OCI-LY7 (cell line): ENCODE measurements at regions not wholly inside any gene's neighbourhood (a gene's known extent, or its start where the extent isn't known, plus 50 kb on each side); places are given as distances from the start of the nearest gene placed in this dataset.

ENCODE experiments used
- BruUV-seq: library from RNA; stranded (reverse); fragments of 400-500 nt; replicated peaks from 2 replicates; lab custom pipeline; 2021; lab: Mats Ljungman, UMichigan
- CTCF ChIA-PET: fragments of 300-600 bp; sonication (Branson Sonifier 250); formaldehyde crosslinking; loops from one replicate; lab custom pipeline; 2022; ENCODE audit warnings: antibody characterized with exemption; ENCODE audit not compliant: unreplicated experiment; lab: Charles Lee
- POLR2A ChIA-PET: fragments of 300-600 bp; sonication (Branson Sonifier 250); formaldehyde crosslinking; loops from one replicate; lab custom pipeline; 2022; ENCODE audit warnings: antibody characterized with exemption; lab: Charles Lee
- DNase-seq: peaks from one replicate; pipeline ENCODE4 v3.0.0-alpha.2; 2015; ENCODE audit warnings: low spot score
- H2AFZ ChIP-seq: fragments of 200-600 bp; sonication (generic), shearing (Covaris generic); 2 replicates; pipeline ENCODE4 v1.6.1; 2014; ENCODE audit warnings: mild to moderate bottlenecking, antibody characterized with exemption, low read length, moderate library complexity
- H3K27ac ChIP-seq: fragments of 200-600 bp; sonication (generic); 2 replicates; pipeline ENCODE4 v1.5.1; 2014; ENCODE audit warnings: mixed run types, low read depth, mild to moderate bottlenecking, moderate library complexity, low read length, inconsistent platforms; ENCODE audit not compliant: poor library complexity, severe bottlenecking
- H3K36me3 ChIP-seq: fragments of 200-600 bp; sonication (generic); 2 replicates; pipeline ENCODE4 v1.6.1; 2014; ENCODE audit warnings: mild to moderate bottlenecking, antibody characterized with exemption, low read length, moderate library complexity, mixed read lengths; ENCODE audit not compliant: insufficient read depth
- H3K4me1 ChIP-seq: fragments of 200-600 bp; sonication (generic); 2 replicates; pipeline ENCODE4 v1.5.1; 2014; ENCODE audit warnings: mild to moderate bottlenecking, low read length; ENCODE audit not compliant: insufficient read depth, poor library complexity, severe bottlenecking
- H3K4me2 ChIP-seq: fragments of 200-600 bp; sonication (generic); 2 replicates; pipeline ENCODE4 v1.6.1; 2014; ENCODE audit warnings: mild to moderate bottlenecking, low read length
- H3K4me3 ChIP-seq: fragments of 200-600 bp; sonication (generic); 2 replicates; pipeline ENCODE4 v1.5.1; 2014; ENCODE audit warnings: mild to moderate bottlenecking, low read depth, low read length; ENCODE audit not compliant: poor library complexity, severe bottlenecking
- H3K79me2 ChIP-seq: fragments of 200-600 bp; sonication (generic); 2 replicates; pipeline ENCODE4 v1.6.1; 2016; ENCODE audit warnings: low read depth, mild to moderate bottlenecking, low read length, moderate library complexity, mixed read lengths; ENCODE audit not compliant: insufficient read depth
- H3K9me2 ChIP-seq: fragments of 200-600 bp; sonication (generic); 2 replicates; pipeline ENCODE4 v1.6.1; 2016; ENCODE audit warnings: mild to moderate bottlenecking, low read length, mixed read lengths; ENCODE audit not compliant: insufficient read depth
- H3K9me3 ChIP-seq: fragments of 200-600 bp; sonication (generic); 2 replicates; pipeline ENCODE4 v1.6.1; 2014; ENCODE audit warnings: mild to moderate bottlenecking, mixed run types, low read length, mixed read lengths
- H4K20me1 ChIP-seq: fragments of 200-600 bp; sonication (generic); 2 replicates; pipeline ENCODE4 v1.6.1; 2014; ENCODE audit warnings: mild to moderate bottlenecking, antibody characterized with exemption, low read length, moderate library complexity, mixed read lengths; ENCODE audit not compliant: insufficient read depth
- EZH2phosphoT487 ChIP-seq: fragments of 200-600 bp; sonication (generic); IDR thresholded peaks from 2 replicates; pipeline ENCODE4 v1.6.1; 2018; ENCODE audit warnings: low read depth, borderline replicate concordance, mild to moderate bottlenecking, mixed run types, antibody characterized with exemption, low read length, moderate library complexity, mixed read lengths
- intact Hi-C: fragments of 100-400 bp; cut with micrococcal nuclease; formaldehyde crosslinking; loops from one replicate; pipeline ENCODE4 v1.10.0; 2022; ENCODE audit not compliant: unreplicated experiment
- TF ChIP-seq, protein P1 (sequence below): fragments of 200-600 bp; sonication (generic); conservative IDR thresholded peaks from 2 replicates; pipeline ENCODE4 v1.5.1; 2014; ENCODE audit warnings: mild to moderate bottlenecking, antibody characterized with exemption, low read length, moderate library complexity, mixed read lengths

DNA sequence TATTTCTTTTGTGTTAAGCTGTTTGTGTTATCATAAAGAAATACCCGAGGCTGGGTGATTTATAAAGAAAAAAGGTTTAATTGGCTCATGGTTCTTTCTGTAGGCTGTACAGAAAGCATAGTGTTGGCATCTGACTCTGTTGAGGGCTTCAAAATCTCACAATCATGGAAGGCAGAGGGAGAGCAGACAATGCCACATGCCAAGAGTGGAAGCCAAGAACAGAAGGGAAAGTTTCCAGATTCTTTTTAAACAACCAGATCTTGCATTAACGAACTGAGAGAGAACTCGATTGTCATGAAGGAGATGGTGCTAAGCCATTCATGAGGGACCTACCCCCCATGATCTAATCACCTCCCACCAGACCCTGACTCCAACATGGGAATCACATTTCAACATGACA, 290.1 kb downstream of the BMP2 start:
- DNase-seq = no peak
- BruUV-seq = no TSS peak
- Histone ChIP-seq H3K9me2 (no peaks in the 10 kb centered on the region), H3K27ac (no peak overlapping the region), H3K4me3 (no peak overlapping the region), H3K36me3 (no peaks in the 10 kb centered on the region), H3K4me2 (no peak overlapping the region), H3K4me1 (no peaks in the 10 kb centered on the region), H3K9me3 (no peaks in the 10 kb centered on the region), H4K20me1 (no peaks in the 10 kb centered on the region), H2AFZ (no peak overlapping the region), H3K79me2 (no peaks in the 10 kb centered on the region)
- TF ChIP-seq, protein P1, sequence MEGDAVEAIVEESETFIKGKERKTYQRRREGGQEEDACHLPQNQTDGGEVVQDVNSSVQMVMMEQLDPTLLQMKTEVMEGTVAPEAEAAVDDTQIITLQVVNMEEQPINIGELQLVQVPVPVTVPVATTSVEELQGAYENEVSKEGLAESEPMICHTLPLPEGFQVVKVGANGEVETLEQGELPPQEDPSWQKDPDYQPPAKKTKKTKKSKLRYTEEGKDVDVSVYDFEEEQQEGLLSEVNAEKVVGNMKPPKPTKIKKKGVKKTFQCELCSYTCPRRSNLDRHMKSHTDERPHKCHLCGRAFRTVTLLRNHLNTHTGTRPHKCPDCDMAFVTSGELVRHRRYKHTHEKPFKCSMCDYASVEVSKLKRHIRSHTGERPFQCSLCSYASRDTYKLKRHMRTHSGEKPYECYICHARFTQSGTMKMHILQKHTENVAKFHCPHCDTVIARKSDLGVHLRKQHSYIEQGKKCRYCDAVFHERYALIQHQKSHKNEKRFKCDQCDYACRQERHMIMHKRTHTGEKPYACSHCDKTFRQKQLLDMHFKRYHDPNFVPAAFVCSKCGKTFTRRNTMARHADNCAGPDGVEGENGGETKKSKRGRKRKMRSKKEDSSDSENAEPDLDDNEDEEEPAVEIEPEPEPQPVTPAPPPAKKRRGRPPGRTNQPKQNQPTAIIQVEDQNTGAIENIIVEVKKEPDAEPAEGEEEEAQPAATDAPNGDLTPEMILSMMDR = no peak
- TF ChIP-seq EZH2phosphoT487 = no peak
- intact Hi-C loops = no loop called here
- ChIA-PET POLR2A (no interaction called here), CTCF (no interaction called here)

GRCh38 chr20:7078804-7079203, 311.3 kb downstream of the BMP2 start:
- H3K36me3 ChIP-seq = no peaks in the 10 kb centered on the region
- H4K20me1 ChIP-seq = no peaks in the 10 kb centered on the region
- DNase-seq = no peak
- no peaks in the 10 kb centered on the region for H3K79me2 ChIP-seq
- intact Hi-C loops = no loop called here
- no peak overlapping the region for H3K27ac ChIP-seq
- no TSS peak for BruUV-seq
- TF ChIP-seq EZH2phosphoT487 = no peak
- TF ChIP-seq, protein P1 = no peak
- ChIA-PET POLR2A (no interaction called here), CTCF (no interaction called here)
- H3K4me2 ChIP-seq = no peak overlapping the region
- no peak overlapping the region for H2AFZ ChIP-seq
- no peaks in the 10 kb centered on the region for H3K9me2 ChIP-seq
- H3K4me1 ChIP-seq = no peaks in the 10 kb centered on the region
- no peaks in the 10 kb centered on the region for H3K9me3 ChIP-seq
- no peak overlapping the region for H3K4me3 ChIP-seq

DNA sequence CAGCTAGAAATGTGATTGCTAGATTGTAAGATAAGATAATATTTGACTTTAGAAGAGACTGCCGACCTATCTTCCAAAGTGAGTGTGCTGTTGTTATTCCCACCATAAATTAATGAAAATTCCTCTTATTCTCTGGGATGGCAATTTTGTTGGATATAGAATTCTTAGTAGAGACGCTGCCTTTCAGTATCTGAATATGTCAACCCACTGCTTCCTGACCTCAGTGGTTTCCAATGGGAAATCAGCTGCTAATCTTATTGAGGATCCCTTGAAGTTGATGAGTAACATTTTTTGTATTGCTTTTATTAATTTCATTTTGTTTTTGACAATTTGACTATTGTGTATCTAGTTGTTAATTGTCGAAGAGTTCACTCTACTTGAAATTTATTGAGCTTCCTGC, 313.0 kb downstream of the BMP2 start:
- Histone ChIP-seq H3K36me3 (no peaks in the 10 kb centered on the region), H3K9me3 (no peaks in the 10 kb centered on the region), H3K4me3 (no peak overlapping the region), H3K4me1 (no peaks in the 10 kb centered on the region), H4K20me1 (no peaks in the 10 kb centered on the region), H3K4me2 (no peak overlapping the region), H2AFZ (no peak overlapping the region), H3K27ac (no peak overlapping the region), H3K9me2 (no peaks in the 10 kb centered on the region), H3K79me2 (no peaks in the 10 kb centered on the region)
- CTCF ChIA-PET = no interaction called here
- POLR2A ChIA-PET = no interaction called here
- DNase-seq = no peak
- intact Hi-C loops = no loop called here
- TF ChIP-seq, protein P1 = no peak
- TF ChIP-seq EZH2phosphoT487 = no peak
- no TSS peak for BruUV-seq
